GM23248 (cell line): ENCODE measurements at regions not wholly inside any gene's neighbourhood (a gene's known extent, or its start where the extent isn't known, plus 50 kb on each side); places are given as distances from the start of the nearest gene placed in this dataset.
A peak's percentile ranks its signal among the peaks of the same experiment; 100 is the strongest.

Experiments used
- DNase-seq: peaks from one replicate; pipeline ENCODE4 v3.0.0-alpha.2; 2015
- H2AFZ ChIP-seq: fragments of 200-600 bp; sonication (generic); 2 replicates; pipeline ENCODE4 v1.6.1; 2016; ENCODE audit warnings: antibody characterized with exemption
- H3F3A ChIP-seq: fragments of 200-600 bp; sonication (generic); 2 replicates; pipeline ENCODE4 v1.6.1; 2016; ENCODE audit warnings: mild to moderate bottlenecking, antibody characterized with exemption, mixed run types; ENCODE audit not compliant: insufficient read depth
- H3K27ac ChIP-seq: fragments of 200-600 bp; sonication (generic); 2 replicates; pipeline ENCODE4 v1.5.1; 2016; ENCODE audit warnings: mild to moderate bottlenecking
- H3K27me3 ChIP-seq: fragments of 200-600 bp; sonication (generic); replicated peaks from 2 replicates; pipeline ENCODE4 v1.6.1; 2016; ENCODE audit warnings: mild to moderate bottlenecking; ENCODE audit not compliant: insufficient read depth
- H3K36me3 ChIP-seq: fragments of 200-600 bp; sonication (generic); 2 replicates; pipeline ENCODE4 v1.6.1; 2016; ENCODE audit warnings: low read depth, mild to moderate bottlenecking
- H3K4me1 ChIP-seq: fragments of 200-600 bp; sonication (generic); 2 replicates; pipeline ENCODE4 v1.6.1; 2016; ENCODE audit warnings: mild to moderate bottlenecking; ENCODE audit not compliant: insufficient read depth
- H3K4me2 ChIP-seq: fragments of 200-600 bp; sonication (generic); one replicate; pipeline ENCODE4 v1.6.1; 2016; ENCODE audit warnings: mild to moderate bottlenecking; ENCODE audit not compliant: unreplicated experiment
- H3K4me3 ChIP-seq: fragments of 200-600 bp; sonication (generic); 2 replicates; pipeline ENCODE4 v1.5.1; 2016; ENCODE audit warnings: mild to moderate bottlenecking
- H3K79me2 ChIP-seq: fragments of 200-600 bp; sonication (generic); 2 replicates; pipeline ENCODE4 v1.6.1; 2016; ENCODE audit warnings: mild to moderate bottlenecking; ENCODE audit not compliant: insufficient read depth
- H3K9ac ChIP-seq: fragments of 200-600 bp; sonication (generic); 2 replicates; pipeline ENCODE4 v1.6.1; 2016; ENCODE audit warnings: mild to moderate bottlenecking
- H3K9me2 ChIP-seq: fragments of 200-600 bp; sonication (generic); 2 replicates; pipeline ENCODE4 v1.6.1; 2016; ENCODE audit warnings: mixed run types, mild to moderate bottlenecking, moderate library complexity; ENCODE audit not compliant: insufficient read depth
- H3K9me3 ChIP-seq: fragments of 200-600 bp; sonication (generic); one replicate; pipeline ENCODE4 v1.6.1; 2017; ENCODE audit warnings: low read depth
- H4K20me1 ChIP-seq: fragments of 200-600 bp; sonication (generic); 2 replicates; pipeline ENCODE4 v1.6.0; 2016; ENCODE audit not compliant: insufficient read depth
- EZH2 ChIP-seq: fragments of 200-600 bp; sonication (generic); IDR thresholded peaks from 2 replicates; pipeline ENCODE4 v1.6.1; 2018; ENCODE audit warnings: antibody characterized with exemption, mild to moderate bottlenecking; ENCODE audit not compliant: insufficient read depth, poor library complexity, severe bottlenecking
- EZH2phosphoT487 ChIP-seq: fragments of 200-600 bp; sonication (generic); IDR thresholded peaks from 2 replicates; pipeline ENCODE4 v1.6.1; 2018; ENCODE audit warnings: antibody characterized with exemption, moderate library complexity, mild to moderate bottlenecking, low read depth; ENCODE audit not compliant: insufficient read depth
- WGBS, 2 experiments: methylation state at CpG; one replicate each; pipeline ENCODE4 v1.1.6; 2015 to 2017; ENCODE audit warnings: low lambda C conversion rate in 2 of 2, low coverage in 1 of 2; ENCODE audit errors: missing lambda C conversion rate in 2 of 2; 5-methylcytosine and 5-hydroxymethylcytosine counted together
- in situ Hi-C: fragments of 300-500 bp; cut with MboI; formaldehyde crosslinking; loops from 2 replicates; pipeline ENCODE4 v1.15.0; 2020

GRCh38 chr1:25031966-25032667 lies 102.0 kb upstream of the RUNX3 start:
- Histone ChIP-seq H3K79me2 (no peaks in the 10 kb centered on the region), H3K4me2 (no peak overlapping the region), H4K20me1 (no peaks in the 10 kb centered on the region), H3K4me3 (no peak overlapping the region), H3K9me2 (no peaks in the 10 kb centered on the region), H3K36me3 (no peaks in the 10 kb centered on the region), H3K9ac (no peak overlapping the region), H3K27ac (no peak overlapping the region), H3K27me3 (peaks cover 11% of the 10 kb centered on the region; the same call in 1 of the 2 replicates), H3K9me3 (no peaks in the 10 kb centered on the region), H2AFZ (no peak overlapping the region), H3K4me1 (no peaks in the 10 kb centered on the region), H3F3A (no peaks in the 10 kb centered on the region)
- in situ Hi-C loops, result no loop called here
- 68 to 70% methylated on average over 21 of the region's 21 CpGs for WGBS, 2 experiments
- peak; percentile 20 for DNase-seq
- TF ChIP-seq EZH2phosphoT487, result no peak
- TF ChIP-seq EZH2, result no peak

DNA sequence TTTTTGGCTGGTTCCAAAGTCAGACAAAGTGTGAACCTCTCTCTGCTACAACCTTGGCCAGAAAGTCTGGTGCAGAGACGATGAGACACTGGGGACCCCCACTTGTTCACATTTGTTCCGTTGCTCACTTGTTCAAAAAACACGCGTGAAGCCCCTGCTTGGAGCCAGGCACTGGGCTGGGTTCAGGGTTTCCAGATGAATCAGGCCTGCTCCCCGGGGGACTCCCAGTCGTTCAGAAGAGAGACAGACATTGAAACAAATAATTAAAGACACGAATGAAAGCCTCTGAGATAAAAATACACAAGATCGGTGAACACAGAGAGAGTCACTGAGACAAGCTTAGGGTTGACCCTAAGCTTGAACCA lies 101.5 kb upstream of the RUNX3 start:
- Histone ChIP-seq H3K4me3 (no peak overlapping the region), H3K4me1 (no peaks in the 10 kb centered on the region), H3K27ac (no peak overlapping the region), H3K9me2 (no peaks in the 10 kb centered on the region), H2AFZ (no peak overlapping the region), H3K9ac (no peak overlapping the region), H3F3A (no peaks in the 10 kb centered on the region), H4K20me1 (no peaks in the 10 kb centered on the region), H3K4me2 (no peak overlapping the region), H3K27me3 (peaks cover 11% of the 10 kb centered on the region; the same call in 1 of the 2 replicates), H3K79me2 (no peaks in the 10 kb centered on the region), H3K36me3 (no peaks in the 10 kb centered on the region), H3K9me3 (no peaks in the 10 kb centered on the region)
- TF ChIP-seq EZH2phosphoT487, result no peak
- no peak for TF ChIP-seq EZH2
- in situ Hi-C loops, result no loop called here
- 30% methylated on average over 8 of the region's 8 CpGs for WGBS, 2 experiments
- DNase-seq, result no peak

- H3K9ac ChIP-seq, result no peak overlapping the region
- no peak for TF ChIP-seq EZH2
- TF ChIP-seq EZH2phosphoT487, result no peak
- H3K4me1 ChIP-seq, result no peaks in the 10 kb centered on the region
- no peak overlapping the region for H3K27ac ChIP-seq
- no peak overlapping the region for H3K4me2 ChIP-seq
- in situ Hi-C loops, result no loop called here
- H3K9me2 ChIP-seq, result no peaks in the 10 kb centered on the region
- no peaks in the 10 kb centered on the region for H3K9me3 ChIP-seq
- no peaks in the 10 kb centered on the region for H3K36me3 ChIP-seq
- no peak overlapping the region for H2AFZ ChIP-seq
- no peak overlapping the region for H3K4me3 ChIP-seq
- H3F3A ChIP-seq, result no peaks in the 10 kb centered on the region
- 52 to 60% methylated on average over 4 to 6 of the region's 6 CpGs for WGBS, 2 experiments
- DNase-seq, result peak; percentile 60
- no peaks in the 10 kb centered on the region for H3K79me2 ChIP-seq
- peaks cover 11% of the 10 kb centered on the region; the same call in 1 of the 2 replicates for H3K27me3 ChIP-seq
- no peaks in the 10 kb centered on the region for H4K20me1 ChIP-seq
These were observed 100.9 kb upstream of the RUNX3 start for GRCh38 chr1:25030674-25031589.

DNA sequence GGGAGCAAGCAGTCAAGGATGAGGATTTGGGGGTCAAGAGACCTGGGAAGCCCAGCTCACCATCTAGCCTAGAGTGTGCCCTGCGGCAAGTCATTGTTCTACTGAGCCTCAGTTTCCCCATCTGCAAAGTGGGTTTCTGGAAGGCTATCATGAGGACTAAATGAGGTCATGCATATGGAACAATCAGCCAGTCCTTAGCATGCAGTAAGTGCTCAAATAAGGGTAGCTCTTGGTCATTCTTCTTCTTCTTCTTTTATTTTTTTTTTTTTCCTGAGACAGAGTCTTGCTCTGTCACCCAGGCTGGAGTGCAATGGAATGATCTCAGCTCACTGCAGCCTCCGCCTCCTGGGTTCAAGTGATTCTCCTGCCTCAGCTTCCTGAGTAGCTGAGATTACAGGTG lies 99.9 kb upstream of the RUNX3 start:
- H3K4me3 ChIP-seq, result no peak overlapping the region
- no peaks in the 10 kb centered on the region for H3F3A ChIP-seq
- no peak for DNase-seq
- in situ Hi-C loops, result no loop called here
- WGBS, 2 experiments, result 60 to 66% methylated on average over 2 of the region's 2 CpGs
- no peaks in the 10 kb centered on the region for H3K9me3 ChIP-seq
- no peaks in the 10 kb centered on the region for H3K4me1 ChIP-seq
- H3K9ac ChIP-seq, result no peak overlapping the region
- no peaks in the 10 kb centered on the region for H3K36me3 ChIP-seq
- H2AFZ ChIP-seq, result no peak overlapping the region
- TF ChIP-seq EZH2phosphoT487 (no peak), EZH2 (no peak)
- H4K20me1 ChIP-seq, result no peaks in the 10 kb centered on the region
- no peak overlapping the region for H3K4me2 ChIP-seq
- no peak overlapping the region for H3K27ac ChIP-seq
- H3K79me2 ChIP-seq, result no peaks in the 10 kb centered on the region
- H3K27me3 ChIP-seq, result peaks cover 11% of the 10 kb centered on the region; the same call in 1 of the 2 replicates
- H3K9me2 ChIP-seq, result no peaks in the 10 kb centered on the region
